Common myeloid progenitor, CD34-positive (primary cell): ENCODE measurements at regions not wholly inside any gene's neighbourhood (a gene's known extent, or its start where the extent isn't known, plus 50 kb on each side); places are given as distances from the start of the nearest gene placed in this dataset.

Source experiments
- CTCF ChIA-PET: fragments of 350-600 bp; sonication (Branson Sonifier 250); formaldehyde crosslinking; loops from one replicate; lab custom pipeline; 2021; ENCODE audit warnings: antibody characterized with exemption; lab: Charles Lee
- POLR2A ChIA-PET: fragments of 350-600 bp; sonication (Branson Sonifier 250); formaldehyde crosslinking; loops from one replicate; lab custom pipeline; 2021; ENCODE audit warnings: antibody characterized with exemption; lab: Charles Lee
- DNase-seq, 3 donors: peaks; one replicate each; pipeline versions ENCODE4 v3.0.0 to v3.0.0-alpha.2; 2013
- H3K27ac ChIP-seq, 2 experiments: 1 replicate in 1 of 2; 2 replicates in 1 of 2; pipeline ENCODE4 v1.7.0; 2013; ENCODE audit warnings: inconsistent platforms in 2 of 2, low read length in 2 of 2, mild to moderate bottlenecking in 2 of 2, low read depth in 1 of 2, moderate library complexity in 1 of 2; ENCODE audit not compliant: severe bottlenecking in 2 of 2, insufficient read depth in 1 of 2, poor library complexity in 1 of 2
- H3K27me3 ChIP-seq, 5 experiments: replicated peaks in 2 of 5; 1 replicate in 3 of 5; 2 replicates in 2 of 5; pipeline versions ENCODE4 v1.6.1 to v1.7.0; 2013; ENCODE audit warnings: low read length in 4 of 5, mild to moderate bottlenecking in 2 of 5, moderate library complexity in 2 of 5, inconsistent platforms in 1 of 5; ENCODE audit not compliant: insufficient read depth in 5 of 5, control insufficient read depth in 4 of 5
- H3K36me3 ChIP-seq, 4 experiments: 1 replicate in 2 of 4; 2 replicates in 2 of 4; pipeline versions ENCODE4 v1.6.1 to v1.7.0; 2013; ENCODE audit warnings: low read length in 3 of 4, control low read depth in 1 of 4, mild to moderate bottlenecking in 1 of 4; ENCODE audit not compliant: control insufficient read depth in 4 of 4, insufficient read depth in 4 of 4
- H3K4me1 ChIP-seq, 4 experiments: 1 replicate in 3 of 4; 2 replicates in 1 of 4; pipeline versions ENCODE4 v1.6.1 to v1.7.1; 2013; ENCODE audit warnings: low read length in 3 of 4, mild to moderate bottlenecking in 3 of 4, control low read depth in 1 of 4, inconsistent platforms in 1 of 4, moderate library complexity in 1 of 4; ENCODE audit not compliant: control insufficient read depth in 4 of 4, insufficient read depth in 4 of 4; ENCODE audit errors: control extremely low read depth in 1 of 4
- H3K4me3 ChIP-seq, 7 experiments: 1 replicate in 4 of 7; 2 replicates in 3 of 7; pipeline versions ENCODE4 v1.5.1 to v1.7.0; 2013; ENCODE audit warnings: mild to moderate bottlenecking in 7 of 7, low read length in 6 of 7, moderate library complexity in 6 of 7, inconsistent platforms in 2 of 7, low read depth in 2 of 7, control low read depth in 1 of 7; ENCODE audit not compliant: insufficient read depth in 4 of 7, control insufficient read depth in 1 of 7; ENCODE audit errors: extremely low read depth in 1 of 7
- H3K9me3 ChIP-seq, 5 experiments: 1 replicate in 4 of 5; 2 replicates in 1 of 5; pipeline versions ENCODE4 v1.6.1 to v1.7.1; 2013; ENCODE audit warnings: low read length in 4 of 5, mild to moderate bottlenecking in 2 of 5, inconsistent platforms in 1 of 5, low read depth in 1 of 5, moderate library complexity in 1 of 5; ENCODE audit not compliant: control insufficient read depth in 4 of 5, insufficient read depth in 2 of 5; ENCODE audit errors: control extremely low read depth in 1 of 5
- WGBS: methylation state at CpG from one replicate; pipeline ENCODE4 v1.1.5; 2013; ENCODE audit not compliant: insufficient coverage; 5-methylcytosine and 5-hydroxymethylcytosine counted together

DNA sequence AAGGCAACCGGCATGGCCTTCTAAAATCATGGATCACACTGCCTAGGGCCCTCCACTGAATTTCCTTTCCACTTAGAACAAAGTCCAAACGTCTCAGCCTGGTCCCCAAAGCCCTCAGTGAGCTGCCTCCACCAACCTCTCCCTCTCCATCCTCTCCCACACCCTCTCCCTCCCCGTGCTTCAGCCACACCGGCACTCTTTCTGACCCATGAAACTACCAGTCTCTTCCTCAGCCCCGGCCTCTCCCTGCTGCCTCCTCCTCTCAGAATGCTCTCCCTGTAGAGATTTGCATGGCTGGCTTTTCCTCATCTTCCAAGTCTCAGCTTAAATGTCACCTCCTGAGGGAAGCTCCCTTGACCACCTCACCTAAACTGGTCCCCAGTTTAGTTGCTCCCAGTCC lies 219.0 kb upstream of the ZMIZ1 start:
- H3K4me3 ChIP-seq, result no peak overlapping the region
- 88% methylated on average over 5 of the region's 5 CpGs for WGBS

DNA sequence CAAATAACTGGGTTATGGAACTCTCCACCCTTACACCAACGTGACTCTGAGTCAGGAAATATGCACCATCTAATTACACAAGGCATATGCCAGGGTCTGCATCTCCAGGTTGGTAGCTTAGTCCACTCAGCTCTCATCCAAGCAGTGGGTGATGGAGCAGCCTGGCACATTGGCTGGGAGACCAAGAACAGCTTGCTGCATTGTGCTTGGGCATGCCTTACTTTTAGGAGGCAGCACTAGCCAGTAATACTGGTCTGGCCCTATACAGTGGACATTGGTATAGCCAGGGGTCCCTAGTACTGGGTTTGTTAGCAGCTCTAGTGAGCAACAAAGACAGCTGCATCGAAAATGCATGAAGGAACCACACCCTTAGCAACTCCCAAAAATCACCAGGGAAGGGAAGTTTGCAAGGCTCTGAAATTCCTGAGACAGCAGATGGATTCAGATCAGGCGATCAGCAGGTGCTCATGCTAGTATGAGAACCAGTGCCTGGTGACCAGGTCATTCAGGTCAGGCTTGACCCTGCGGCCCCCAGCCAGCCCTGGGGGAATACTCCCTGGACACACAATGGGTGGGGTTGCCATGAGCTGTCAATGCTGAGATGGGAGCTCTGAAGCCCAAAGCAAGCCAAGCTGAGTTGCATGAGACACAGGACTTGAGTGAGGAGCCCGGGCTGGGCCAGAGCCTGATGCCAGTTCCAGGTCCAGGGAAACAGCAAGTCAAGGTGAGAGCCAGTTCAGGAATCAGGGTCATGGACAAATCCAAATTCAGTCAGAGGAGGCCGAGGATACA lies 217.9 kb upstream of the ZMIZ1 start:
- Histone ChIP-seq H3K4me3 (no peak overlapping the region), H3K9me3 (no peaks in the 10 kb centered on the region), H3K4me1 (no peaks in the 10 kb centered on the region), H3K27me3 (no peaks in the 10 kb centered on the region), H3K36me3 (no peaks in the 10 kb centered on the region), H3K27ac (no peak overlapping the region)
- CTCF ChIA-PET, result interaction anchor here (1.1 to 1.4 kb wide), 4 partner anchors 10 to 1553 kb away, joined by 3 read pairs; no protein-coding TSS in a partner anchor
- POLR2A ChIA-PET, result no interaction called here
- WGBS, result 93% methylated on average over 6 of the region's 6 CpGs
- no peak for DNase-seq

More for the DNA sequence above, 219.0 kb upstream of the ZMIZ1 start:
- POLR2A ChIA-PET, result no interaction called here
- H3K27ac ChIP-seq, result no peak overlapping the region
- DNase-seq, result no peak
- H3K9me3 ChIP-seq, result no peaks in the 10 kb centered on the region
- no peaks in the 10 kb centered on the region for H3K27me3 ChIP-seq
- CTCF ChIA-PET, result interaction anchor here (1.2 to 1.4 kb wide), 2 partner anchors 9 to 1552 kb away, joined by 3 read pairs; no protein-coding TSS in a partner anchor
- H3K4me1 ChIP-seq, result no peaks in the 10 kb centered on the region
- no peaks in the 10 kb centered on the region for H3K36me3 ChIP-seq

DNA sequence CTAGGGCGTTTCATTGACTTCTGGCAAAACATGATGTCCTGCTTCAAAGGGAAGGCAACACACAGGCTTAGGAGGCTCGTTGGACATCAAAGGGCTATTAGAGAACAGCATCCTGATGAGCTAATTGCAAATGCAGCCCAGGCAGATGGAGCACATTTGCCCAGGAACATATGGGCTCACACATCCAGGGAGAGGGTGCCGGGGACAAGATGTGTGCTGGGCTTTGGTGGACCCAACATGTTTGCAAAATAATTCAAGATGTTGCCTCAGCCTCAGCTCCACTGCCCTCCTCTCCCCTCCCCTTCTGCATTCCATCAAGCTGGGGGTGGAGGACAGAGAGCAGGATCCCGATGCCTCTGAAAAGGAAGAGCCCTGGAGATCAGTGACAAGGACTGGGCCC lies 217.1 kb upstream of the ZMIZ1 start:
- CTCF ChIA-PET, result interaction anchor here (1.0 to 1.4 kb wide), 4 partner anchors 11 to 177 kb away, joined by 3 to 4 read pairs (median 3); no protein-coding TSS in a partner anchor
- no peak overlapping the region for H3K27ac ChIP-seq
- H3K4me1 ChIP-seq, result no peaks in the 10 kb centered on the region
- DNase-seq, result no peak
- POLR2A ChIA-PET, result no interaction called here
- no peaks in the 10 kb centered on the region for H3K9me3 ChIP-seq
- no peak overlapping the region for H3K4me3 ChIP-seq
- WGBS, result 97% methylated on average over 3 of the region's 4 CpGs
- no peaks in the 10 kb centered on the region for H3K36me3 ChIP-seq
- H3K27me3 ChIP-seq, result no peaks in the 10 kb centered on the region

DNA sequence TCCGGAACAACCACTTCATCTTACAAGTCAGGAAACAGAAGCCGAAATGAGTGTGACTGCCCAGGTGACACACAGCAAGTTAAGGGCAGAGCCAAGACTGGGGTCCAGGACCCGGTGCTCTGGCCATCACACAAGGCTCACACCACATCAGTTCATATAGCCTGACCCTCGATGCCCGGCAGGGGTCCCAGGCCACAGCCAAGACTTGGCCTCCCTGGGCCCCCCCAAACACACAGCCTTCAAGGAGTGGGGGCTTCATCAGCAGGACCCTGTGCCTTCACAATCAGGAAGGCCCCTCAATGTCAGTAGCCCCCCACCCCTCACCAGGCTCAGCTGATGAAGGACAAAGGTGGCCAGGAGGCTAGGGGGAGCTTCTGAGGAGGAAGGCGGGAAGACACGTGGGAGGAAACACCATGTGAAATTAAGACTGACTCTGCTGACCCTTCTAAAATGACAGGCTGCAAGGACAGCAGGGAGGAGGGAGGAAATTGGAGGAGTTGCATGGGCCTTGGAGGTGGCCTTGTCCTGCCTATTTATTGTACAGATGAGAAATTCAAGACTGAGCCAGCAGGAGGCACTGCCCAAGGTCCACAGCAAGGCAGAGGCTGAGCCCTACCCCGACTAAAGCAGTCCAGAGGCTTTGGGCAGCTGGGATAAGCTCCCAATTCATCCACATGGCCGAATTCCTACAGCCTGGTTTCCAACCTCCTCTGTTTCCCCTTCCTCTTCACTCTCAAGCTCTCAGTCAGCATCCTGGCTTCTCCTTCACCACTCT lies 216.1 kb upstream of the ZMIZ1 start:
- POLR2A ChIA-PET, result no interaction called here
- Histone ChIP-seq H3K27ac (no peak overlapping the region), H3K27me3 (no peaks in the 10 kb centered on the region), H3K36me3 (no peaks in the 10 kb centered on the region), H3K9me3 (no peaks in the 10 kb centered on the region), H3K4me1 (no peaks in the 10 kb centered on the region), H3K4me3 (no peak overlapping the region)
- CTCF ChIA-PET, result interaction anchor here (0.6 to 1.4 kb wide), 5 partner anchors 12 to 636 kb away, joined by 3 to 4 read pairs (median 3); no protein-coding TSS in a partner anchor
- 80% methylated on average over 9 of the region's 9 CpGs for WGBS
- peak; percentile 25 to 30 (median 27) for DNase-seq

DNA sequence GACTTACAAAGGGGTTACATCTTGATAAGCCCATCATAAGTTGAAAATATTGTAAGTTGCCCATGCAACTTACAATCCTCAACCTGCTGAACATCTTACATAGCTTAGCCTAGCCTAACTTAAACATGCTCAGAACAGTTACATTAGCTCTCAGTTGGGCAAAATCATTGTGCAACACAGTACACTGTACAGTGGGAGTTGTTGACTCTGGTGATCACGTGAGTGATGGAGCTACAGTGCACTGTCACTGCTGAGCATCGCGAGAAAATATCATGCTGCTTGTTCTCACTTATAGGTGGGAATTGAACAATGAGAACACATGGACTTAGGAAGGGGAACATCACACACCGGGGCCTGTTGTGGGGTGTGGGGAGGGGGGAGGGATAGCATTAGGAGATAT lies 214.9 kb upstream of the ZMIZ1 start:
- Histone ChIP-seq H3K27ac (no peak overlapping the region), H3K9me3 (no peaks in the 10 kb centered on the region), H3K4me1 (no peaks in the 10 kb centered on the region), H3K4me3 (no peak overlapping the region), H3K36me3 (no peaks in the 10 kb centered on the region), H3K27me3 (no peaks in the 10 kb centered on the region)
- ChIA-PET CTCF (interaction anchor here (0.8 to 0.9 kb wide), 2 partner anchors 11 to 228 kb away, joined by 3 read pairs; no protein-coding TSS in a partner anchor), POLR2A (no interaction called here)
- WGBS, result 100% methylated on average over 3 of the region's 4 CpGs
- DNase-seq, result no peak

DNA sequence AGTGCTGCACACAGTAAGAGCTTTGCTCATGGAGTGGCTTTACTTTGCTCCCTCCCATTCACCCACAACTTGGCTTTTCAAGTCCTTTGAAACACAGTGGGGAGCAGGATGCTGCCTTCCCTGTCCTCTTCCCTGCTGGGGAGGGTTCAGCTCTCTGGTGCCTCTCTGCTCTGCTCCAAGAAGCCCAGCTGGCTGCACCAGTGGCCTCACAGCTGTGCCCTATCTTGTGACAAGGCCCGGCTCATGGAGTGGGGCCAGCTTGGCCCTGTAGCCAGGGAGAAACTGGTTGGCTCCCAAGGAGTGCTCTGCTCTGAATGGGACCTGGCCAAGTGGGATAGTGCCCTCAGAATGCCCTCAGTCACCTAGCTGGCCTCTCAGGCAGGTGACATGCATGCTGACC lies 212.3 kb upstream of the ZMIZ1 start:
- ChIA-PET POLR2A (no interaction called here), CTCF (no interaction called here)
- H3K36me3 ChIP-seq, result no peaks in the 10 kb centered on the region
- H3K4me1 ChIP-seq, result no peaks in the 10 kb centered on the region
- peaks cover 0 to 6% (median 2%) of the 10 kb centered on the region in 5 experiments for H3K27me3 ChIP-seq
- H3K4me3 ChIP-seq, result no peak overlapping the region
- no peak for DNase-seq
- no peak overlapping the region for H3K27ac ChIP-seq
- no peaks in the 10 kb centered on the region for H3K9me3 ChIP-seq
- 100% methylated on average over 1 of the region's 1 CpG for WGBS

DNA sequence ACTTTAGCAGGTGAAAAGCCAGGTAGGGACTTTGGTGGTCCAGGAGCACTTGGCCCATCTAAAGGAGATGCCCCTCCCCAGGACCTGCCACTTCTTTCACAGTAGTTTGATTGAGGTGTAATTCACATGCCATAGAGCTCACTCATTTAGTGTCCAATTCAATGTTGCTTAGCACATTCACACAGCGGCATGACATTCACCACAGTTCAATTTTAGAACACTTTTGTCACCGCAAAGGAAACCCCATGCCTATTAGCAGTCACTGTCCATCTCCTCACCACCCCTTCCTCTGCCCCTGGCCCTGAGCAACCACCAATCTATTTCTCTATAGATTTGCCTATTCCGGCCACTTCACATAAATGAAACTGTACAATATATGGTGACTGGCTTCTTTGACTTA lies 211.6 kb upstream of the ZMIZ1 start:
- no peak overlapping the region for H3K4me3 ChIP-seq
- peaks cover 0 to 9% (median 2%) of the 10 kb centered on the region in 5 experiments for H3K27me3 ChIP-seq
- ChIA-PET POLR2A (no interaction called here), CTCF (no interaction called here)
- H3K27ac ChIP-seq, result no peak overlapping the region
- WGBS, result 92% methylated on average over 2 of the region's 3 CpGs
- no peaks in the 10 kb centered on the region for H3K4me1 ChIP-seq
- no peaks in the 10 kb centered on the region for H3K9me3 ChIP-seq
- DNase-seq, result no peak
- H3K36me3 ChIP-seq, result no peaks in the 10 kb centered on the region
